IPS-20b (cell line): ENCODE measurements at regions not wholly inside any gene's neighbourhood (a gene's known extent, or its start where the extent isn't known, plus 50 kb on each side); places are given as distances from the start of the nearest gene placed in this dataset.

ENCODE experiments used
- H3K27ac ChIP-seq: one replicate; pipeline ENCODE4 v1.5.1; 2013; ENCODE audit warnings: low read length
- H3K27me3 ChIP-seq: 2 replicates; pipeline ENCODE4 v1.6.1; 2013; ENCODE audit warnings: mild to moderate bottlenecking, low read length, inconsistent platforms; ENCODE audit not compliant: insufficient read depth
- H3K36me3 ChIP-seq: 2 replicates; pipeline ENCODE4 v1.6.1; 2013; ENCODE audit warnings: low read depth, mild to moderate bottlenecking, inconsistent platforms, low read length, moderate library complexity; ENCODE audit not compliant: insufficient read depth
- H3K4me1 ChIP-seq: 2 replicates; pipeline ENCODE4 v1.6.1; 2013; ENCODE audit warnings: mild to moderate bottlenecking, control low read depth, inconsistent platforms, low read length, moderate library complexity; ENCODE audit not compliant: insufficient read depth
- H3K4me3 ChIP-seq: 2 replicates; pipeline ENCODE4 v1.5.1; 2013; ENCODE audit warnings: mild to moderate bottlenecking, low read length, inconsistent platforms
- H3K9ac ChIP-seq: 2 replicates; pipeline ENCODE4 v1.6.1; 2013; ENCODE audit warnings: low read depth, mild to moderate bottlenecking, inconsistent platforms, low read length, moderate library complexity
- H3K9me3 ChIP-seq: 2 replicates; pipeline ENCODE4 v1.6.1; 2013; ENCODE audit warnings: mild to moderate bottlenecking, low read depth, low read length, inconsistent platforms; ENCODE audit not compliant: insufficient read depth

DNA sequence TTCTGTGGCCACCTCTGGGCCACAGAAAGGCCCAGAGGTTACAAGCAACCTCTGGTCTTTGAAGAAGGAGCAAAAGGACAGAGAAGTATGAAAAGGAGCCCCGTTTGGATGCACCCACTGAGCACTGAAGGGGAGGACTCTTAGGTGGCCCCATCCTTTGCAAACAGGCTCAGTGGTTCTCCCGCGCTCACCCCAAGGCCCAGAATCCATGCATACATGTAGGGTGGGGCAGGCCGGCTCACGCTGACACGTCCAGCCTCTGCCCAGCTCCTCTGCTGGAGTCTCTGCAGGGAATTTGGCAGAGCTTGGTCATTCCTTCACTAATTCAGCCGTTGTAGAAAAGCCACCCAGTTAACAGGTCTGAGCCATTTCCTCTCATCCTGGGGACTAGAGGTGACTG lies 61.3 kb upstream of the AJAP1 start:
- no peaks in the 10 kb centered on the region for H3K4me1 ChIP-seq
- no peak overlapping the region for H3K27ac ChIP-seq
- no peak overlapping the region for H3K4me3 ChIP-seq
- H3K27me3 ChIP-seq, result no peaks in the 10 kb centered on the region
- no peak overlapping the region for H3K9ac ChIP-seq
- no peaks in the 10 kb centered on the region for H3K36me3 ChIP-seq
- no peaks in the 10 kb centered on the region for H3K9me3 ChIP-seq

DNA sequence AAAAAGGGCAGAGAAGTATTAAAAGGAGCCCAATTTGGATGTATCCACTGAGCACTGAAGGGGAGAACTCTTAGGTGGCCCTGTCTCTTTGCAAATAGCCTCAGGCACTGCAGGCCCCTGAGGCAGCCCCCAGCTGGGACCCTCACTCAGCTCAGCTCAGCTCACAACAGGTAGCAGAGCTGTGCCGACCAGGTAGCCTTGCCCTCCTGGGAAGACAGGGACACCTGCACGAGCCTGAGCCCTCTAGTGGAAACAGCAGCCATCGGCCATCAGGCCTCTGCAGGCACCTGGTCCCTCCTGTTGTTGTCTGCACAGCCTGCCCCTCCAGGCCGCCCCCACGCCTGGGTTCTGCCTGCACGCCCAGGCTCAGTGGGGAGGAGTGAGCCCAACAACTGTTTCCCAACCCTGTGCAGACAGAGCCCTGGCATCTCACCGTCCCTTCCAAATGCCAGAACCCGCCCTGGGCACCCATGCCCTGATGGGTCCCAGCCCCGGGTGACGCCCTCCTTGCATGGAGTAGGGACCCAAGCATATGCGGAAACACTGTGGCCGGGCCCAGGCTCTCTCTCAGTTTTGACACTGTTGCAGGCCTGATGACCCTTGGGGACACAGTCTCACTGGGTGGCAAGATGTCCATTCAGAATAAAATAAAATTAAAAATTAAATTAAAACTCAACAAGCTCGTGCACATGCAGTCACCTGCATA lies 60.0 kb upstream of the AJAP1 start:
- no peaks in the 10 kb centered on the region for H3K9me3 ChIP-seq
- no peaks in the 10 kb centered on the region for H3K36me3 ChIP-seq
- no peaks in the 10 kb centered on the region; the same call in 1 of the 2 replicates for H3K4me1 ChIP-seq
- no peak overlapping the region for H3K9ac ChIP-seq
- peaks cover 1% of the 10 kb centered on the region for H3K27me3 ChIP-seq
- H3K4me3 ChIP-seq, result no peak overlapping the region
- H3K27ac ChIP-seq, result no peak overlapping the region

DNA sequence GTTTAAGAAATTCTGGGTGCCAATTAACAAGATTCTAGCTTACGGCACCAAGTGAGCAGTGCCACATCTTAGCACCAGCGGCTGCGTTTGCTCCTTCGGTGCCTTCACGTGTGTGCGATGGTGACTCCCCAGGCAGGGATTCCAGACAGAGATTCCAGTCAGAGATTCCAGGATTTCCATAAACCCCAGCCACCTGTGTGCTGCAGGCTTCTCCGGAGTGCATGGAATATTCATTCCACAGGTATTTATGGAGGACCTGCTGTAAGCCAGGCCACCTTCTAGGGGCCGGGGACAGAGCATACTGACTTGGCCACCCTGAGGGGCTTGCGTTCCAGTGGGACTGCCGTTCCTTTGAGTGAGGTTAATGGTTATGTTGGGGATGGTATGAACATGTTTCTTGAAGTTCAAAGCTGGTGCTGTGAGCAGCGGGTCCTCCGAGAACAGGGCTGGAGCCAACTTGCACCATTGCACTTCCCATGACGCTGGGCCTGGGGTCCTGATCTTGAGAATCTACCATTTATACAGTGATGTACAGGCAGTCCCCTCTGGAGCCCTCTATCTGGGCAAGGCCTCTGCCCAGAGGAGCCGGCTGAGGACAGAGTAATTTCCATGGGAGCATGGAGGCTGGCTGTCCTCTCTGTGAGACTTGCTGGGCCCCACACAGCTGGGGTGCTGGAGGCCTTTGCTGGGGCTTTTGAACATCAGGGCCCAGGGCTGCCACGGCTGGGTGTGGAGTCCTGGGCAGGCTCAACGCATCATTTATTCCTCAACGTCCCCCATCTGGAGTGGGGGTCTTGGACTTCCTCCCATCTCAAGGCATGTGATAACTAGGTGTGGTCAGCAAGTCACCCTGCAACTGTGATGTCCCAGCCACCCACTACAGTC lies 58.8 kb upstream of the AJAP1 start:
- H3K9me3 ChIP-seq, result no peaks in the 10 kb centered on the region
- no peaks in the 10 kb centered on the region; the same call in 1 of the 2 replicates for H3K4me1 ChIP-seq
- no peak overlapping the region for H3K9ac ChIP-seq
- no peak overlapping the region for H3K4me3 ChIP-seq
- H3K27ac ChIP-seq, result no peak overlapping the region
- H3K36me3 ChIP-seq, result no peaks in the 10 kb centered on the region
- peaks cover 13% of the 10 kb centered on the region for H3K27me3 ChIP-seq

DNA sequence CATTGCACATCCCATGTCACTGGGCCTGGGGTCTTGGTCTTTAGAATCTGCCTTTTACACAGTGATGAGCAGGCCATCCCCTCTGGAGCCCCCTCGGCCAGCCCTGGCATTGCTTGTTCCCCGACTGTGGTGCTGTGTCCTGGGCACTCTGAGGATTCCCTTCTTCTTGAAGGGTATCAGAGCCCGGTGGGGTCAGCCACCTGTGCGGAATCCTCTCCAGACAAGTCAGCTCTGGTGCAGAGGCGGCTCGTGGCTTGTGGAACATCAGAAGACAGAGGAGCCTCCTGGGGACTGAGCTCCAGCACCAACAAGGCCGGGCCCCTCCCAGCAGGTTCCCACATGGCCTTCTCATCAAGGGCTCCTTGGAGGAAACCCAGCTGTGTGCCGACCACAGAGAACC lies 57.9 kb upstream of the AJAP1 start:
- Histone ChIP-seq H3K9ac (no peak overlapping the region), H3K9me3 (no peaks in the 10 kb centered on the region)

DNA sequence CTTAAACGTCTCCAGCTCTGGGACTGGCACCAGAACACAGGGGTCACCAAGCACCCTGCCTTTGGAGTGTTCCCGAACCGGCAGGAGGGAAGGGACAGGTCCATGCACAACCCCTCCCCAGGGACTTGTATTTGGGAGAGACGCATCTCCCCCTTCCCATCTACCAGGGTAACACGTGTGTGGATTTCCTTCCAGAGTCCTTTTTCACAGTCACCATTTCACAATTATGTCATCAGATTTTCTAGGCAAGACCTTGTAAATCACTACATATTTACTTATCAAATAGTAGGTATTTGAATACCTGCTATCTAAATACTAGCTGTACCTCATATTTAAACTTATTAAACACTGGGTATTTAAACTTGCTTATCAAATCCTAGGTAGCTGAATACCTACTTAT lies 57.4 kb upstream of the AJAP1 start:
- Histone ChIP-seq H3K9ac (no peak overlapping the region), H3K4me1 (no peaks in the 10 kb centered on the region; the same call in 1 of the 2 replicates), H3K4me3 (no peak overlapping the region), H3K27me3 (peaks cover 23% of the 10 kb centered on the region), H3K36me3 (no peaks in the 10 kb centered on the region), H3K27ac (no peak overlapping the region), H3K9me3 (no peaks in the 10 kb centered on the region)

More for the DNA sequence above, 57.9 kb upstream of the AJAP1 start:
- Histone ChIP-seq H3K4me1 (no peaks in the 10 kb centered on the region; the same call in 1 of the 2 replicates), H3K4me3 (no peak overlapping the region), H3K27me3 (peaks cover 22% of the 10 kb centered on the region), H3K36me3 (no peaks in the 10 kb centered on the region), H3K27ac (no peak overlapping the region)

DNA sequence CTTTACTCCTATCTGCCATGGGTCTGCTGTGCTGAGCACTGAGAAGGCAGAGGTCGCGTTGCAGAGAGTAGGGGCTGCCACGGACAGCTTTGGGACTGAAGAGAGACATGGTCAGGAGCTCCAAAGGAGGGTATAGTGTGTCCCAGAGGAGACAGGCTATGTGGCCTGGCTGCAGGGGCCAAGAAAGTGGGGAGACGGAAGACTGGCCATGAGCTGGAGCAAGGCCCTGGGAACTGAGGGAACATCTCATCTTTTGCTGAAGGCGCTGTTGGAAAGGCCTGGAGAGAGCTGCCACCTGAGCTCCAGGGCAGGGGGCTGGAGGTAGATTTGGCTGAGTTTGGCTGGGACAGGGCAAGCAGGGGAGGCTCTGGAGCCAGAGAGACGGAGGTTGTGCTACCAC lies 55.8 kb upstream of the AJAP1 start:
- Histone ChIP-seq H3K4me3 (no peak overlapping the region), H3K27me3 (peaks cover 23% of the 10 kb centered on the region), H3K4me1 (peaks cover 4% of the 10 kb centered on the region), H3K9me3 (no peaks in the 10 kb centered on the region), H3K36me3 (no peaks in the 10 kb centered on the region), H3K9ac (no peak overlapping the region), H3K27ac (no peak overlapping the region)

DNA sequence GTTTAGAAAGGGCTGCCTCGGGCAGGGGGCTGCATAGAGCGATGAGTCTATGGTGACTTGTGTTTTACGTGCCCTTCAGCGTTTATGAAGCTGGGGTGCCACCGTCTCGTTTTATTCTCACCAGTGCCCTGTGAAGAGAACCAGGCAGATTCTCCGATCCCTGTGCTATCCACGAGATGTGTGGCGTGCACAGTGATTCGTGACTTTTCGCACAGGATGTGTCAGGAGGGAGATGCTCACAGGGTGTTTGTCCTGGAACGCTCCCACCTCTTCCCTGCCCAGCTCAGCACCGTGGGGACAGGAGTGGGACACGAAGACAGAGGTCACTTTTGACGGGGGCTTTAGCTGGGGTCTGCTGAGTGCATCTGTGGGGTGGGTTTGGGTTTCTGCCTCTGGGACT lies 54.9 kb upstream of the AJAP1 start:
- Histone ChIP-seq H3K9me3 (no peaks in the 10 kb centered on the region), H3K27me3 (peaks cover 23% of the 10 kb centered on the region), H3K27ac (no peak overlapping the region), H3K36me3 (no peaks in the 10 kb centered on the region), H3K4me3 (no peak overlapping the region), H3K4me1 (peaks cover 4% of the 10 kb centered on the region), H3K9ac (no peak overlapping the region)

DNA sequence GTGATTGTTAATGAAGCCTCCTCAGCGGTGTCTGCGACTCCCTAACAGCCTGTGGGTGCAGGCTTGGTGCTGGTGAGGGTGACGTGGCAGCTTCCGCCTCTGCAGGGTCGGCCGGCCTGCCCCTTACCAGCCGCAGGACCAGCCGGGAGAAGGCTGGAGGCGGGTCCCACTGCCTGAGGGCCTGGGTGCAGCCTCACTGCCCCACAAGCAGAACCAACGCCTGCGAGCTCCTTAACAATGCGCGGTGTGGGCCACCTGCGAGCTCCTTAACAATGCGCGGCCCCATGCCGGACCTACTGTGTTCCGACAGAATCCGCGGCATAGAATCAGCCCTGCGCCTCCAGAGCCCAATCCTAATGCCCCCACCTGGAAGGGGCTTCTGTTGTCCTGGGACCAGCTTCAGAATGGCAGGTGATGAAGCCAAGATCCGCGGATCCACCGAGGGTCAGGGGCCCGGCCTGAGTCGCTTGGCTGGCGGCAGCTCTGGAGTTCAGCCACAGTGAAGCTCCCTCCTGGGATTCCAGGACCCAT lies 54.4 kb upstream of the AJAP1 start:
- Histone ChIP-seq H3K36me3 (no peaks in the 10 kb centered on the region), H3K27ac (no peak overlapping the region), H3K4me1 (peaks cover 4% of the 10 kb centered on the region), H3K4me3 (no peak overlapping the region), H3K9me3 (no peaks in the 10 kb centered on the region), H3K9ac (no peak overlapping the region), H3K27me3 (peaks cover 23% of the 10 kb centered on the region)

DNA sequence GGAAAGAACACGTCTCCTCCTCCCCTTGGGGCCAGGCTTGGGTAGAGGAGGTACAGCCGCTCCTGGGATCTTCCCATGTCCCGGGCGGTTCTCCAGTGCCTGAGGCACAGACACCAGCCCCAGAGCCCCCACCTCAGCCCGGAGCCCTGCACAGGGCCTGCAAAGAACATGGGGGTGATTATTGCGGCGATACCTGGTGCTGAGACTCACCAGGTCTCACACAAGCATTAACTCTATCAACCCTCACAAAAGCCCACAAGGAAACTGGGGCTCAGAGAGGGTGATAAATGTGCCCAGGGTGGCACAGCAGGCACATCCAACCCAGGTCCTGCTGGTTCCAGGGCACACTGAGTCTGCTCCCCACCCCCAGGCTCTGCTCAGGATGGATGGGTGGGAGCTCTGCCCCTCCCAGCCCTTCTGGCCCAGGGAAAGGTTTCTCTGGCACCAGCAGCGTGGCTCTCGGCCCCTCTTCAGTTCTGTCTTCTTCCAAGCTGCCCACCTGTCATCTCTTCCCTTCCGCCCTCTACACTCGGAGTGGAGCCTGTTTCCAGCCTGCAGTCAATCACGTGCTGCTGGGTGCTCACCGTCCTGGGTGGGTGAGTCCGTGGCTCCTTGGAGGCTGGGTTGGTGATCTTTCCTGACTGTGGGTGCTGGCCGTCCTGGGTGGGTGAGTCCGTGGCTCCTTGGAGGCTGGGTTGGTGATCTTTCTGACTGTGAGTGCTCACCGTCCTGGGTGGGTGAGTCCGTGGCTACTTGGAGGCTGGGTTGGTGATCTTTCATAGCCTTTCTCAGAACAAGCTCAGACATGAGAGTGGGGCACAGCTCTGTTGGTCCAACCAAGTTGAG lies 53.6 kb upstream of the AJAP1 start:
- no peaks in the 10 kb centered on the region for H3K9me3 ChIP-seq
- H3K4me1 ChIP-seq, result peaks cover 4% of the 10 kb centered on the region
- no peak overlapping the region for H3K9ac ChIP-seq
- peaks cover 23% of the 10 kb centered on the region for H3K27me3 ChIP-seq
- H3K27ac ChIP-seq, result no peak overlapping the region
- no peak overlapping the region for H3K4me3 ChIP-seq
- no peaks in the 10 kb centered on the region for H3K36me3 ChIP-seq

DNA sequence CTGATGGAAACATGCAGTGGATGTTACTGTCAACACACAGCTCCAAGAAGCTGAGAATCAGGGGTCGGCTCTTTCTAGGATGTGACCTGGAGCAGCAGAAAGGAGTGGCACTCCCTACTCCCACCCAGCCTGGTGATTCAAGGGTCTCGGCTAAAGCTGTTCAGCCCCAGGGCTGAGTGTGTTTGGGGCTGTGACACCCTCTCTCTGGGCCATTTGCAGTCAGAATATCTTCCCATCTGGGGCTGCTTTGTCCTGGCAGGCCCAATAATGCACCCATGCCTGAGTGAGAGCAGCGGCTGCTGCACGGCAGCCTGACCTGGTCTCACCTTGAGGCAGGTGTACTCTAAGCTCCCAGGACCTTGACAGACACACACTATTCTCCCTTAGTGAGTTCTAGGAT lies 52.5 kb upstream of the AJAP1 start:
- H3K36me3 ChIP-seq, result no peaks in the 10 kb centered on the region
- H3K9ac ChIP-seq, result no peak overlapping the region
- no peaks in the 10 kb centered on the region for H3K9me3 ChIP-seq
- H3K4me1 ChIP-seq, result peaks cover 4% of the 10 kb centered on the region
- peaks cover 23% of the 10 kb centered on the region for H3K27me3 ChIP-seq
- no peak overlapping the region for H3K4me3 ChIP-seq
- no peak overlapping the region for H3K27ac ChIP-seq
